Neuronal stem cell (in vitro differentiated cells): ENCODE measurements at regions not wholly inside any gene's neighbourhood (a gene's known extent, or its start where the extent isn't known, plus 50 kb on each side); places are given as distances from the start of the nearest gene placed in this dataset.
A peak's percentile ranks its signal among the peaks of the same experiment; 100 is the strongest.

Source experiments
- DNase-seq: peaks from one replicate; pipeline ENCODE4 v3.0.0-alpha.2; 2013; ENCODE audit warnings: low spot score
- H2AFZ ChIP-seq: one replicate; pipeline ENCODE4 v1.6.1; 2013; ENCODE audit warnings: mild to moderate bottlenecking, low read length, inconsistent platforms
- H2AK5ac ChIP-seq: 2 replicates; pipeline ENCODE4 v1.6.1; 2013; ENCODE audit warnings: low read depth, mild to moderate bottlenecking, inconsistent platforms, low read length, moderate library complexity, mixed read lengths
- H2BK120ac ChIP-seq: 2 replicates; pipeline ENCODE4 v1.6.1; 2013; ENCODE audit warnings: low read depth, mild to moderate bottlenecking, inconsistent platforms, low read length, moderate library complexity, mixed read lengths
- H2BK12ac ChIP-seq: one replicate; pipeline ENCODE4 v1.6.1; 2013; ENCODE audit warnings: low read length, inconsistent platforms
- H2BK15ac ChIP-seq: 2 replicates; pipeline ENCODE4 v1.6.1; 2013; ENCODE audit warnings: mild to moderate bottlenecking, low read length, inconsistent platforms, mixed read lengths
- H2BK5ac ChIP-seq: one replicate; pipeline ENCODE4 v1.6.1; 2013; ENCODE audit warnings: inconsistent platforms, mild to moderate bottlenecking, low read length, moderate library complexity
- H3K14ac ChIP-seq: one replicate; pipeline ENCODE4 v1.6.1; 2013; ENCODE audit warnings: low read length, inconsistent platforms
- H3K18ac ChIP-seq: 2 replicates; pipeline ENCODE4 v1.6.1; 2013; ENCODE audit warnings: low read length, inconsistent platforms
- H3K23ac ChIP-seq: 2 replicates; pipeline ENCODE4 v1.6.1; 2013; ENCODE audit warnings: low read depth, mild to moderate bottlenecking, mixed read lengths, low read length, inconsistent platforms; ENCODE audit not compliant: poor library complexity
- H3K27ac ChIP-seq: replicated peaks from 3 replicates; pipeline ENCODE4 v1.5.1; 2013; ENCODE audit warnings: low read length, inconsistent platforms
- H3K27me3 ChIP-seq, 3 experiments: 2 replicates each; pipeline ENCODE4 v1.6.1; 2013; ENCODE audit warnings: low read length in 3 of 3, mild to moderate bottlenecking in 2 of 3, inconsistent platforms in 1 of 3, low read depth in 1 of 3, mixed read lengths in 1 of 3, moderate library complexity in 1 of 3; ENCODE audit not compliant: control insufficient read depth in 3 of 3, insufficient read depth in 3 of 3
- H3K36me3 ChIP-seq, 2 donors: replicated peaks in 1 of 2; 2 replicates each; pipeline ENCODE4 v1.6.1; 2013; ENCODE audit warnings: low read length in 2 of 2; ENCODE audit not compliant: control insufficient read depth in 2 of 2, insufficient read depth in 2 of 2
- H3K4ac ChIP-seq: 2 replicates; pipeline ENCODE4 v1.6.1; 2013; ENCODE audit warnings: inconsistent platforms, mild to moderate bottlenecking, low read length, moderate library complexity
- H3K4me1 ChIP-seq, 2 donors: 1 replicate in 1 of 2; 2 replicates in 1 of 2; pipeline ENCODE4 v1.6.1; 2013; ENCODE audit warnings: low read length in 2 of 2, low read depth in 1 of 2; ENCODE audit not compliant: control insufficient read depth in 2 of 2, insufficient read depth in 1 of 2
- H3K4me2 ChIP-seq: one replicate; pipeline ENCODE4 v1.6.1; 2013; ENCODE audit warnings: mild to moderate bottlenecking, low read length, inconsistent platforms; ENCODE audit not compliant: insufficient read depth, poor library complexity, severe bottlenecking
- H3K4me3 ChIP-seq, 2 donors: 2 replicates each; pipeline ENCODE4 v1.5.1; 2013; ENCODE audit warnings: low read length in 2 of 2, mild to moderate bottlenecking in 2 of 2, inconsistent platforms in 1 of 2, moderate library complexity in 1 of 2
- H3K79me1 ChIP-seq: one replicate; pipeline ENCODE4 v1.6.1; 2013; ENCODE audit warnings: low read depth, mild to moderate bottlenecking, inconsistent platforms, low read length, moderate library complexity
- H3K9ac ChIP-seq: one replicate; pipeline ENCODE4 v1.6.1; 2013; ENCODE audit warnings: mild to moderate bottlenecking, low read depth, low read length, inconsistent platforms; ENCODE audit not compliant: poor library complexity
- H3K9me3 ChIP-seq, 2 donors: replicated peaks in 1 of 2; 2 replicates each; pipeline versions ENCODE3 to v1.6.1; 2013; ENCODE audit warnings: low read length in 2 of 2, mild to moderate bottlenecking in 2 of 2, inconsistent platforms in 1 of 2, low read depth in 1 of 2, mixed read lengths in 1 of 2, moderate library complexity in 1 of 2; ENCODE audit not compliant: control insufficient read depth in 2 of 2, insufficient read depth in 1 of 2
- H4K8ac ChIP-seq: one replicate; pipeline ENCODE4 v1.6.1; 2013; ENCODE audit warnings: low read depth, mild to moderate bottlenecking, inconsistent platforms, low read length, moderate library complexity
- H4K91ac ChIP-seq: one replicate; pipeline ENCODE4 v1.6.1; 2013; ENCODE audit warnings: low read length, low read depth, mild to moderate bottlenecking, inconsistent platforms; ENCODE audit not compliant: poor library complexity
- WGBS, 2 donors: extraction: QIAGEN DNeasy Blood & Tissue Kit; methylation state at CpG; one replicate each; pipeline ENCODE4 v1.1.7; 2013; ENCODE audit warnings: missing lambda C conversion rate in 2 of 2, mixed read lengths in 1 of 2; ENCODE audit not compliant: insufficient read length in 2 of 2, insufficient replicate concordance in 1 of 2; ENCODE audit errors: extremely low coverage in 2 of 2; 5-methylcytosine and 5-hydroxymethylcytosine counted together

GRCh38 chr2:173630425-173631126 is 275.9 kb downstream of the CDCA7 start:
- H3K27me3 ChIP-seq, result no peaks in the 10 kb centered on the region
- peaks cover 4 to 5% of the 10 kb centered on the region in 2 donors for H3K4me1 ChIP-seq
- no peak overlapping the region for H3K18ac ChIP-seq
- H3K9me3 ChIP-seq, result peaks cover 0 to 4% of the 10 kb centered on the region in 2 donors
- no peak overlapping the region for H4K91ac ChIP-seq
- H2BK5ac ChIP-seq, result no peak overlapping the region
- no peak overlapping the region for H3K14ac ChIP-seq
- no peak overlapping the region for H3K27ac ChIP-seq
- no peak overlapping the region for H2BK15ac ChIP-seq
- no peak overlapping the region for H3K23ac ChIP-seq
- H4K8ac ChIP-seq, result no peak overlapping the region
- H3K79me1 ChIP-seq, result no peaks in the 10 kb centered on the region
- H2AFZ ChIP-seq, result peak overlapping the region; percentile 86
- WGBS, 2 donors, result no CpG with 5 or more reads among the region's 9 CpGs
- H2BK12ac ChIP-seq, result no peak overlapping the region
- no peak for DNase-seq
- no peaks in the 10 kb centered on the region for H3K36me3 ChIP-seq
- H3K4me3 ChIP-seq, result peak overlapping the region in 1 of 2 donors; percentile 24
- H2AK5ac ChIP-seq, result no peak overlapping the region
- H3K4me2 ChIP-seq, result no peak overlapping the region
- no peak overlapping the region for H3K9ac ChIP-seq
- no peak overlapping the region for H2BK120ac ChIP-seq
- no peak overlapping the region for H3K4ac ChIP-seq

- Histone ChIP-seq H3K27ac (no peak overlapping the region), H3K9me3 (peaks cover 0 to 4% of the 10 kb centered on the region in 2 donors), H2BK5ac (no peak overlapping the region), H3K4ac (no peak overlapping the region), H3K27me3 (no peaks in the 10 kb centered on the region), H3K4me3 (peak overlapping the region in 1 of 2 donors; percentile 24), H3K9ac (no peak overlapping the region), H3K36me3 (no peaks in the 10 kb centered on the region), H2BK12ac (no peak overlapping the region), H3K18ac (no peak overlapping the region), H3K4me2 (no peak overlapping the region), H2AK5ac (no peak overlapping the region), H3K4me1 (peaks cover 4 to 5% of the 10 kb centered on the region in 2 donors), H3K79me1 (no peaks in the 10 kb centered on the region), H2AFZ (peak overlapping the region; percentile 86), H4K91ac (no peak overlapping the region), H3K23ac (no peak overlapping the region), H4K8ac (no peak overlapping the region), H2BK120ac (no peak overlapping the region), H3K14ac (no peak overlapping the region), H2BK15ac (no peak overlapping the region)
- whole genome bisulfite sequencing, 2 donors, result no CpG with 5 or more reads among the region's 4 CpGs
- DNase-seq, result no peak
These were observed 276.4 kb downstream of the CDCA7 start for GRCh38 chr2:173631127-173631460.

GRCh38 chr2:173644146-173644545 is 289.5 kb downstream of the CDCA7 start:
- H4K91ac ChIP-seq, result no peak overlapping the region
- H3K27ac ChIP-seq, result no peak overlapping the region
- no peak overlapping the region for H3K4ac ChIP-seq
- no peak overlapping the region for H3K23ac ChIP-seq
- H3K27me3 ChIP-seq, result no peaks in the 10 kb centered on the region
- WGBS, 2 donors, result no CpG with 5 or more reads among the region's 3 CpGs
- no peaks in the 10 kb centered on the region for H3K79me1 ChIP-seq
- H3K4me1 ChIP-seq, result peaks cover 6 to 9% of the 10 kb centered on the region in 2 donors
- no peak overlapping the region for H3K9ac ChIP-seq
- no peaks in the 10 kb centered on the region for H3K36me3 ChIP-seq
- H2AK5ac ChIP-seq, result no peak overlapping the region
- H3K14ac ChIP-seq, result no peak overlapping the region
- no peak overlapping the region for H3K4me2 ChIP-seq
- no peak overlapping the region for H2BK5ac ChIP-seq
- H4K8ac ChIP-seq, result no peak overlapping the region
- no peak overlapping the region for H3K4me3 ChIP-seq
- no peak overlapping the region for H2AFZ ChIP-seq
- H3K18ac ChIP-seq, result no peak overlapping the region
- no peak for DNase-seq
- H2BK15ac ChIP-seq, result no peak overlapping the region
- H2BK120ac ChIP-seq, result no peak overlapping the region
- no peak overlapping the region for H2BK12ac ChIP-seq
- H3K9me3 ChIP-seq, result no peaks in the 10 kb centered on the region

GRCh38 chr2:173647681-173648311 is 293.1 kb downstream of the CDCA7 start:
- peak overlapping the region; percentile 75 for H3K27ac ChIP-seq
- WGBS, 2 donors, result no CpG with 5 or more reads among the region's 8 CpGs

More at GRCh38 chr2:173647681-173648311, 293.1 kb downstream of the CDCA7 start:
- no peaks in the 10 kb centered on the region for H3K79me1 ChIP-seq
- H3K4me1 ChIP-seq, result peaks cover 12 to 14% of the 10 kb centered on the region in 2 donors
- no peak overlapping the region for H3K23ac ChIP-seq
- H4K8ac ChIP-seq, result no peak overlapping the region
- H2AK5ac ChIP-seq, result no peak overlapping the region
- H4K91ac ChIP-seq, result no peak overlapping the region
- no peak overlapping the region for H2BK5ac ChIP-seq
- no peak overlapping the region for H2BK120ac ChIP-seq
- H2AFZ ChIP-seq, result peak overlapping the region; percentile 87
- DNase-seq, result no peak
- no peak overlapping the region for H3K4ac ChIP-seq
- H3K14ac ChIP-seq, result no peak overlapping the region
- no peak overlapping the region for H2BK15ac ChIP-seq
- H3K9me3 ChIP-seq, result peaks cover 0 to 8% of the 10 kb centered on the region in 2 donors
- no peak overlapping the region for H3K18ac ChIP-seq
- no peaks in the 10 kb centered on the region for H3K27me3 ChIP-seq
- no peak overlapping the region for H3K4me3 ChIP-seq
- no peak overlapping the region for H3K9ac ChIP-seq
- H2BK12ac ChIP-seq, result no peak overlapping the region
- no peaks in the 10 kb centered on the region for H3K36me3 ChIP-seq
- H3K4me2 ChIP-seq, result no peak overlapping the region
